RWPE1 (cell line): ENCODE measurements at regions not wholly inside any gene's neighbourhood (a gene's known extent, or its start where the extent isn't known, plus 50 kb on each side); places are given as distances from the start of the nearest gene placed in this dataset.

Source experiments
- CTCF ChIA-PET: fragments of 350-600 bp; sonication (Branson Sonifier 250); formaldehyde crosslinking; extraction: SDS; loops from one replicate; lab custom pipeline; 2021; lab: Yijun Ruan, JAX
- POLR2A ChIA-PET: fragments of 400-600 bp; formaldehyde crosslinking; extraction: SDS; loops from one replicate; lab custom pipeline; 2020; ENCODE audit warnings: antibody characterized with exemption; ENCODE audit not compliant: low non-redundant PET; lab: Yijun Ruan, JAX
- DNase-seq: peaks from one replicate; pipeline ENCODE4 v3.0.0; 2012; ENCODE audit warnings: low spot score
- H3K27ac ChIP-seq: fragments of 450-650 bp; 2 replicates; pipeline ENCODE4 v1.5.1; 2017
- CTCF ChIP-seq: fragments of 450-650 bp; conservative IDR thresholded peaks from 2 replicates; pipeline ENCODE4 v1.5.1; 2017; ENCODE audit warnings: low read depth, mild to moderate bottlenecking

- CTCF ChIA-PET = no interaction called here
- DNase-seq = no peak
- TF ChIP-seq CTCF = no peak
- POLR2A ChIA-PET = no interaction called here
- no peak overlapping the region for H3K27ac ChIP-seq
Measured at GRCh38 chr2:117631152-117631945, 183.1 kb upstream of the DDX18 start.

GRCh38 chr2:117635481-117635880 is 179.0 kb upstream of the DDX18 start:
- TF ChIP-seq CTCF = no peak
- no peak for DNase-seq
- POLR2A ChIA-PET = no interaction called here
- no peak overlapping the region for H3K27ac ChIP-seq
- CTCF ChIA-PET = no interaction called here

- no peak for DNase-seq
- H3K27ac ChIP-seq = no peak overlapping the region
- CTCF ChIA-PET = no interaction called here
- POLR2A ChIA-PET = no interaction called here
- no peak for TF ChIP-seq CTCF
Measured at GRCh38 chr2:117639401-117639800, 175.1 kb upstream of the DDX18 start.

- no peak for TF ChIP-seq CTCF
- POLR2A ChIA-PET = no interaction called here
- CTCF ChIA-PET = no interaction called here
- no peak for DNase-seq
- H3K27ac ChIP-seq = no peak overlapping the region
Measured at GRCh38 chr2:117644403-117644802, 170.1 kb upstream of the DDX18 start.

- no peak for DNase-seq
- CTCF ChIA-PET = no interaction called here
- TF ChIP-seq CTCF = no peak
- POLR2A ChIA-PET = no interaction called here
- H3K27ac ChIP-seq = no peak overlapping the region
Measured at GRCh38 chr2:117645458-117645857, 169.0 kb upstream of the DDX18 start.

GRCh38 chr2:117646099-117646498 is 168.4 kb upstream of the DDX18 start:
- TF ChIP-seq CTCF = no peak

More at GRCh38 chr2:117646099-117646498, 168.4 kb upstream of the DDX18 start:
- no peak for DNase-seq
- CTCF ChIA-PET = no interaction called here
- POLR2A ChIA-PET = no interaction called here
- no peak overlapping the region for H3K27ac ChIP-seq
